IMR-90 (cell line): ENCODE measurements at regions not wholly inside any gene's neighbourhood (a gene's known extent, or its start where the extent isn't known, plus 50 kb on each side); places are given as distances from the start of the nearest gene placed in this dataset.

Experiments used
- ATAC-seq: fragments of 200-7000 bp; cut with Tn5 transposase; 2 replicates; pipeline ENCODE4 v1.9.1; 2020; ENCODE audit warnings: low read depth, mild to moderate bottlenecking, moderate library complexity
- BruUV-seq: library from RNA; stranded (reverse); fragments of 400-500 nt; replicated peaks from 2 replicates; lab custom pipeline; 2021; lab: Mats Ljungman, UMichigan
- CTCF ChIA-PET: fragments of 300-600 bp; formaldehyde crosslinking; extraction: SDS; loops from one replicate; lab custom pipeline; 2021; ENCODE audit warnings: antibody characterized with exemption; lab: Yijun Ruan, JAX
- POLR2A ChIA-PET: fragments of 300-600 bp; sonication (Branson Sonifier 250); formaldehyde crosslinking; loops from one replicate; lab custom pipeline; 2022; ENCODE audit warnings: antibody characterized with exemption; ENCODE audit not compliant: unreplicated experiment; lab: Charles Lee
- DNase-seq: peaks from one replicate; pipeline ENCODE4 v3.0.0; 2013
- H2AFZ ChIP-seq: replicated peaks from 2 replicates; pipeline ENCODE3; 2013; ENCODE audit warnings: low read length, mild to moderate bottlenecking; ENCODE audit not compliant: poor library complexity
- H2AK5ac ChIP-seq: 2 replicates; pipeline ENCODE4 v1.6.1; 2013; ENCODE audit warnings: low read depth, low read length, inconsistent platforms
- H2AK9ac ChIP-seq: replicated peaks from 2 replicates; pipeline ENCODE3; 2013; ENCODE audit warnings: mild to moderate bottlenecking, low read depth, low read length, moderate library complexity; ENCODE audit not compliant: poor library complexity
- H2BK120ac ChIP-seq: 2 replicates; pipeline ENCODE4 v1.6.1; 2013; ENCODE audit warnings: low read depth, low read length, inconsistent platforms
- H2BK15ac ChIP-seq: 3 replicates; pipeline ENCODE4 v1.6.1; 2013; ENCODE audit warnings: low read depth, low read length, inconsistent platforms
- H2BK20ac ChIP-seq: 2 replicates; pipeline ENCODE4 v1.6.1; 2013; ENCODE audit warnings: low read depth, mild to moderate bottlenecking, inconsistent platforms, low read length, moderate library complexity
- H2BK5ac ChIP-seq: 2 replicates; pipeline ENCODE4 v1.6.1; 2013; ENCODE audit warnings: mild to moderate bottlenecking, low read depth, low read length, inconsistent platforms; ENCODE audit not compliant: poor library complexity, severe bottlenecking
- H3K14ac ChIP-seq: replicated peaks from 2 replicates; pipeline ENCODE4 v1.6.1; 2013; ENCODE audit warnings: low read depth, low read length, inconsistent platforms
- H3K18ac ChIP-seq: 2 replicates; pipeline ENCODE4 v1.6.1; 2013; ENCODE audit warnings: low read depth, low read length, control low read depth
- H3K23ac ChIP-seq: 2 replicates; pipeline ENCODE4 v1.6.1; 2013; ENCODE audit warnings: low read depth, low read length, inconsistent platforms
- H3K27ac ChIP-seq: 2 replicates; pipeline ENCODE4 v1.5.1; 2013; ENCODE audit warnings: mild to moderate bottlenecking, control low read depth, low read length; ENCODE audit not compliant: insufficient read depth
- H3K27me3 ChIP-seq: 2 replicates; pipeline ENCODE4 v1.6.1; 2013; ENCODE audit warnings: low read length; ENCODE audit not compliant: control insufficient read depth, insufficient read depth
- H3K36me3 ChIP-seq: 2 replicates; pipeline ENCODE4 v1.6.1; 2013; ENCODE audit warnings: low read length, mixed read lengths; ENCODE audit not compliant: control insufficient read depth, insufficient read depth
- H3K4ac ChIP-seq: 2 replicates; pipeline ENCODE4 v1.6.1; 2013; ENCODE audit warnings: low read depth, low read length, inconsistent platforms
- H3K4me1 ChIP-seq: 2 replicates; pipeline ENCODE4 v1.6.1; 2013; ENCODE audit warnings: low read length, mixed read lengths; ENCODE audit not compliant: control insufficient read depth, insufficient read depth
- H3K4me2 ChIP-seq: 2 replicates; pipeline ENCODE4 v1.6.1; 2013; ENCODE audit warnings: low read depth, mild to moderate bottlenecking, control low read depth, low read length, moderate library complexity
- H3K4me3 ChIP-seq: 2 replicates; pipeline ENCODE4 v1.5.1; 2013; ENCODE audit warnings: low read depth, mild to moderate bottlenecking, control low read depth, low read length, moderate library complexity; ENCODE audit not compliant: insufficient read depth
- H3K56ac ChIP-seq: 2 replicates; pipeline ENCODE4 v1.6.1; 2013; ENCODE audit warnings: low read length, inconsistent platforms; ENCODE audit not compliant: insufficient read depth; ENCODE audit errors: extremely low read depth
- H3K79me1 ChIP-seq, 2 experiments: 2 replicates each; pipeline ENCODE4 v1.6.1; 2013; ENCODE audit warnings: low read length in 2 of 2, inconsistent platforms in 1 of 2, low read depth in 1 of 2
- H3K9ac ChIP-seq: 2 replicates; pipeline ENCODE4 v1.6.1; 2013; ENCODE audit warnings: low read depth, low read length, control low read depth
- H3K9me1 ChIP-seq: 2 replicates; pipeline ENCODE4 v1.6.1; 2013; ENCODE audit warnings: low read length, inconsistent platforms; ENCODE audit not compliant: insufficient read depth
- H3K9me3 ChIP-seq: 2 replicates; pipeline ENCODE4 v1.6.1; 2013; ENCODE audit warnings: low read length; ENCODE audit not compliant: control insufficient read depth, insufficient read depth
- H4K20me1 ChIP-seq: 2 replicates; pipeline ENCODE4 v1.6.1; 2013; ENCODE audit warnings: low read length, inconsistent platforms; ENCODE audit not compliant: insufficient read depth
- H4K5ac ChIP-seq: 2 replicates; pipeline ENCODE4 v1.6.1; 2013; ENCODE audit warnings: mild to moderate bottlenecking, low read depth, low read length, control low read depth
- H4K8ac ChIP-seq, 2 experiments: 2 replicates each; pipeline ENCODE4 v1.6.1; 2013; ENCODE audit warnings: low read depth in 2 of 2, low read length in 2 of 2, control low read depth in 1 of 2, inconsistent platforms in 1 of 2
- H4K91ac ChIP-seq: 2 replicates; pipeline ENCODE4 v1.6.1; 2013; ENCODE audit warnings: low read depth, low read length, inconsistent platforms; ENCODE audit not compliant: insufficient read depth
- CEBPB ChIP-seq: IDR thresholded peaks from 2 replicates; pipeline ENCODE4 v1.6.1; 2012; ENCODE audit warnings: low read depth, low read length, improper control_type of control experiment
- FOS ChIP-seq: fragments of 150-350 bp; IDR thresholded peaks from 2 replicates; pipeline ENCODE4 v1.6.1; 2016; ENCODE audit warnings: low read depth, low read length
- MAFK ChIP-seq: IDR thresholded peaks from 2 replicates; pipeline ENCODE4 v1.6.1; 2012; ENCODE audit warnings: low read depth, low read length, improper control_type of control experiment
- RAD21 ChIP-seq: IDR thresholded peaks from 2 replicates; pipeline ENCODE4 v1.6.1; 2012; ENCODE audit warnings: low read length, improper control_type of control experiment
- WGBS, 2 experiments: methylation state at CpG; one replicate each; pipeline versions ENCODE4 v1.1.5 to v1.1.7; 2013; ENCODE audit warnings: missing lambda C conversion rate in 2 of 2; ENCODE audit not compliant: insufficient read length in 1 of 2; ENCODE audit errors: extremely low coverage in 2 of 2; 5-methylcytosine and 5-hydroxymethylcytosine counted together
- dilution Hi-C: fragments of 300-500 bp; cut with HindIII; formaldehyde crosslinking; loops from one replicate; pipeline ENCODE4 v1.14.3; 2018; ENCODE audit warnings: low sequenced_read_pairs; ENCODE audit not compliant: unreplicated experiment
- in situ Hi-C: fragments of 300-500 bp; cut with MboI; formaldehyde crosslinking; loops from 3 replicates; pipeline ENCODE4 v1.14.3; 2019; ENCODE audit warnings: low sequenced_read_pairs, inconsistent platforms, mixed read lengths
- intact Hi-C: fragments of 100-400 bp; cut with micrococcal nuclease; formaldehyde crosslinking; loops from 2 replicates; pipeline ENCODE4 v1.10.0; 2022

- H3K4me2 ChIP-seq, result no peak overlapping the region
- ChIA-PET POLR2A (no interaction called here), CTCF (no interaction called here)
- H2BK120ac ChIP-seq, result no peak overlapping the region
- no peak overlapping the region for H4K5ac ChIP-seq
- dilution Hi-C loops, result no loop called here
- H3K27me3 ChIP-seq, result no peaks in the 10 kb centered on the region
- no peak overlapping the region for H2AFZ ChIP-seq
- no peak for DNase-seq
- no peak overlapping the region for H3K27ac ChIP-seq
- no peaks in the 10 kb centered on the region for H3K9me1 ChIP-seq
- no peak overlapping the region for H3K4ac ChIP-seq
- WGBS, 2 experiments, result 70% methylated on average over 8 of the region's 17 CpGs; no CpG with 5 or more reads in 1 of the 2 experiments
- H3K23ac ChIP-seq, result no peak overlapping the region
- H2BK5ac ChIP-seq, result no peak overlapping the region
- no peak overlapping the region for H3K9ac ChIP-seq
- no peaks in the 10 kb centered on the region for H3K36me3 ChIP-seq
- H2AK5ac ChIP-seq, result no peak overlapping the region
- no TSS peak for BruUV-seq
- H2BK20ac ChIP-seq, result no peak overlapping the region
- no peak overlapping the region for H3K14ac ChIP-seq
- no peak overlapping the region for H3K56ac ChIP-seq
- no peaks in the 10 kb centered on the region for H3K79me1 ChIP-seq
- H3K18ac ChIP-seq, result no peak overlapping the region
- no peak overlapping the region for H3K4me3 ChIP-seq
- no peak overlapping the region for H2BK15ac ChIP-seq
- no peak overlapping the region for H4K91ac ChIP-seq
- H3K4me1 ChIP-seq, result no peaks in the 10 kb centered on the region
- H4K20me1 ChIP-seq, result no peaks in the 10 kb centered on the region
- in situ Hi-C loops, result no loop called here
- H3K9me3 ChIP-seq, result no peaks in the 10 kb centered on the region
- intact Hi-C loops, result no loop called here
- ATAC-seq, result no peak
- no peak overlapping the region for H4K8ac ChIP-seq
- H2AK9ac ChIP-seq, result no peak overlapping the region
- TF ChIP-seq CEBPB (no peak), FOS (no peak), MAFK (no peak), RAD21 (no peak)
Observed at GRCh38 chr15:37550360-37551024, 383.9 kb upstream of the TMCO5A start.
